ENCODE measurements at regions not wholly inside any gene's neighbourhood (a gene's known extent, or its start where the extent isn't known, plus 50 kb on each side); places are given as distances from the start of the nearest gene placed in this dataset.

DNA sequence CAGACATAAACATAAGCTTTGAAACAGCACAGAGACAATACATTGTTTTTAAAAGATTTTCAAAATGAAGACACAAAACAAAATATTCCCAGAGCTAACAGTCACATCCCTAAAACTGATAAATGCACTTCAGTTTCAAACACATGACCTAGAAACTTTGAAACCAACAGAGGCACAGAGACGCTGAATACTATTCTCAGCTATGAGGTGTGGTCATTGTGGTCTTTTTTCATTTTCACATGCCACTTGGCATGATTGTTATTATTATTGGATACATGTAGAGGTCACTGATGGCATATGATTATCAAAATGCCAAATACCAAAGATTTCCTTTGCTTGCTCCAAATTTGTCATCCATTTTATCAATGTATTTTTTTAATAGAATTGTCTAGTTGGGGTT, 306.9 kb downstream of the QKI start:
- no peak for DNase-seq

DNA sequence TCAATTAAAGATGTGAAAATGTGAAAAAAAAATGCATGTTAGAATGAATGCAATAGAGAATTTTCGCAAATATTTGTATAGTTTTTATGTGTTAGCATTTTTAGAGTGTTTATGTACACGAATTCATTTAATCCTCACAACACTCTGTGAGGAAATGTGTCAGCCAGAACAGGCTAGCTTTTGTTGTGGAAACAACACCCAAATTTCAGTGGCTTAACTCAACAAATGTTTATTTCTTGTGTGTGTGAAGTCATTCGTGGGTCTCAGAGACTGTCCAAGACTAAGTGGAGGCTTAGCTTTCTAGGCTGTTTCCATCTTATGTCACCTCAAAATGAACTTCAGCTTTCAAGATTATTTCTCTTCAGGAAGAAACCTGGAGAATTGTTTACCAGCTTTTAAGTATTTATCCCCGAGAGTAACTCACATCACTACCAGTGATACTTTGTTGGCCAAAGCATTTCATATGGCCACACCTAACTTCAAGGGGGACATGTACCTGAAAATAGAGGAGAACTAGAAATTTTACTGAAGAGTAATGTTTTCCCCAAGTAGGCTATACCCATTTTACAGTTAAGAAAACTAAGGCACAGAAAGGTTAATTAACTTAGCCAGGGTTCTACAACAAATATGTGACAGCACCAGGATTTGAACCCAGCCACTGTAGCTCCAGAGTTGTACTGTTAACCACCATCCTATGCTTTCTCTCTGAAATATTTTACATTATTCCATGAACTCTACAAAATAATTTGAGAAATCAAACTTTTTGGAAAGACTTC, 306.1 kb downstream of the QKI start:
- no peak for DNase-seq

DNA sequence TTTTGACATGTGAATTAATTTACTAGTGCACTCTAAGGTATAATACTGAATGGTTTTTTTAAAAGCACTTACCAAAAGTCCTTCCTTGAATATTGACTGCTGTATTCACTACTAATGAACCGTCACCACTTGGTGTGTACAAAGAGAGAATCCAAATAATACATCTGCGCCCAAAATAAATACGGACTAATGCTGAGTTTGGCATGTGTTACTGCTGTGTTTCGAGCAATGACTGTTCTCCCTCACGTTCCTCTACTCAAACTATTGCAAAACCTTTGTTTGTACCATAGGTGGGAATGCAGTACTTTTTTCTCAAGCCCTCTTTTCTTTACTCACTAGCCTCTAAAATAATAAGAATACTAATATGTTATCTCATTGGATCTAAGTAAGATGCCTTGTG, 305.5 kb downstream of the QKI start:
- DNase-seq = no peak

- DNase-seq = no peak
Observed at GRCh38 chr6:163719028-163719742, 304.7 kb downstream of the QKI start.

- no peak for DNase-seq
Observed at GRCh38 chr6:163718537-163718936, 304.0 kb downstream of the QKI start.

DNA sequence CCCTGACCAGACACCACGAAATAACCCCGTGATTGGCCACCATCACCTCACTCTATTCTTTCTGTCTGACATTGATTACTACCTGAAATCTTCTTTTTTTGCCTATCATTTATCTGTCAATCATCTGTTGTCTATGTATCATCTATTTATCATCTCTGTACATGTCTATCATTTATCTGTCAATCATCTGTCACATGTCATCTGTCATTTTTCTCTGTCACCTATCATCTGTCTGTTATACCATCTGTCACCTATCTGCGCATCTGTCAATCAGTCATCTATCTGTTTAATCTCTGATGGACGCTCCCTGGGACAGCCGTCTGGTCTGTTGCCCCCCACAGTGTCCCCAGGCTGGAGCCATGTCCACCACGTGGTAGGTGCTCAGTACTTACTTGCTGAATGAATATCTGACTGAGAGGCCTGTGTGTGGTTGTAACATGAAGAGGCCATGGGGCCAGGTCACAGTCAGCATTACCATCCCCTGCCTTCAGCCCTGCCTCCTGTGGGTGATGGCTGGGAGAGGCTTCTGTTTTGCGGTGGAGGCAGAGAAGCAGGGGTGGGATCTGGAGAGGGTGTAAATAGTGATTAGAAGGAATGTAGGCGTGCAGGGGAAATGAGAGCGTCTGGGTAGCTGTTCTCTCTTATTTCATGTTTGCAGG, 302.7 kb downstream of the QKI start:
- no peak for DNase-seq

- DNase-seq = no peak
Observed at GRCh38 chr6:163716690-163717089, 302.2 kb downstream of the QKI start.

GRCh38 chr6:163715846-163716245, 301.3 kb downstream of the QKI start:
- DNase-seq = no peak

DNA sequence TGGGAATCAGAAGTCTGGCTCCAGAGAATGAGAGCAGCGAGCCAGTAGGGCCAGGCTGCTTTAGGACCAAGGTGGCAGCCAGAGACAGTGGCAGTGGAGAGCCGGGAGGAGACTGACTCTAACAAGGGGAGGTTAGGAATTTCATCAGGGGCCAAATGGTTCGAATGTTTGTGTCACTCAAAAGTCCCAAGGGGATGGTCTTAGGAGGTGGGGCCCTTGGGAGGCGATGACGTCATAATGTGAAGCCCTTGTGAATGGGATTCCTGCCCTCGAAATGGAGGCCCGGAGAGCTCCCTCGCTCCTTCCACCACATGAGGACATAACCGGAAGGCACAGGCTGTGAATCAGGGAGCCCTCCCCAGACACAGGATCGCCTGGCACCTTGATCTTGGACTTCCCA, 299.7 kb downstream of the QKI start:
- no peak for DNase-seq

DNA sequence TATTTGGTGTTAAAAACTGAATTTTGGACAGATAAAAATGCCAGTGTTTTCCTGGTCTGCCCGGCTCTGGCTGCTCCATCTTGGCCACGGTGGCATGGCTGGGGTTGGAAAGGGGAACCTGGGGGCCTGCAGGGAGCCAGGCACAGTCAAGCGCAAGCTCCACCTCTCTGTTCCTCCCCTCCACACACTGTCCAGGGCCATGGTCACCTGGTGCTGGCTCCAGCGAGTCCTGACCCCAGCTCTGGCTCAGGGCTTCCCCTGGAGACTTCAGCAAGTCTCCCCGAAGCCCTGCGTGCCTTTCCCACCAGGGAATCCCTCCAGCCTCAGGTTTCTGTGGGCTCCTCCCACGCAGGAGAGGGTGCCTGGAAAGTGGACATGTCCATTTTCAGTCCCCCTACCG, 298.5 kb downstream of the QKI start:
- no peak for DNase-seq

DNA sequence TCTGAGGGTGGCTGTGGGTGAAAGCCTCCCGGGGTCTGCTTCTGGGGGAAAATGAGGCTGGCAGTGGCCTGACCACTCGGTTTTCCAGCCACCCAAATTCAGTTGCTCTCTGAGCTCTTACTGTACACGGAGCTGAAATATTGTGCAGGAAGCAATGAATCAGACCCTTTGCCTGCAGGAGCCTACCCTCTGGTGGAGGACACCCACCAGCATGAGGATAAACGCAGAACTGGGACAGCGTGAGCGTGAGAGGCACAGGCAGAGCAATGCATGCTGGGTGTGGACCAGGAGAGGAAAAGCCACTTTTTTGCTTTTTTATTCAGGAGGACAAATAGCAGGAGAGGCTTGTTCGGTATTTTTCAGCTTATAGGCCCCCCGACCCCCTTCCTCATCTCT, 298.0 kb downstream of the QKI start:
- no peak for DNase-seq

GRCh38 chr6:163711615-163712565, 297.4 kb downstream of the QKI start:
- no peak for DNase-seq

DNA sequence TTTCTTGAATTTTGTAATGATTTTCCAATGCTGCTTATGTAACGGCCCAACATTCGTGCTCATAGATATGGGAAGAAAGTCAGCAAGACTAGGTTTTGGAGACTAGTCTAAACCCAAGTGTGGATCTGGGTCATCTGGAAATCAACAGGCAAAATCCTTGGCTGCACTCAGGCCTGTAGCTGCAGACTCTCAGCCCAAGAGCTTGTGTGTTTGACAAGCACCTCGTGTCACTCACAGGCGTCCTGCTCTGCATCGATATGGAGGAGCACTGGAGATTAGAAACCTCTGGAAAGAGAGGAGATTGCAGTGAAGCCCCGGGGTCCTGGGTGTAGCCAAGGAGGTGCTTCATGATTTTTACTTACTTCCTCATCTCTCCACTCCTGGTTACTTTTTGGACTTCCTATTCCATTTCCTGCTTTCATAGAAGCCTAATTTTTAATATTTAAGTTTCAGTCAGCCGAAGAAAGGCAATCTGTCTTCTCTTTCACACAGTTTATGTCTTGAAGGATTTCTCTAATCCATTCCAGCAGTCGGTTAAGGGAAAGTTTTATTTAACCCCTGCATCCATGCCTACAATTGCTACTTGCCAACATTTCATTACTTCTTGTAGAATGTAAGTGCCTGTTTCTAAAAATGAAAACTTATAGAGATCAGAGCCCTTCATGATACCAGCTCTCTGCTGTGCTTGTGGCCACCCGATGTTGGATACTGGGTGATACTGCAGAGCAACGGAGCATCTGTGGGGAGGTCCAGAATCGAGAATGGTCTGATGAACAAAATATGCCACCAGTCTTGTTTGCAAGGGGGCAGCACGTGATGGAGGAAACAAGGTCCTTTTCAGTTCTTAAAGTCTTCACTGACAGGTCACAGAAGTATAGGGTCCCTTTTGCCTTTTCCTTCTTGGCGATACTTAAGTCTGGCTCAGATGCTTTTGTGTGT, 296.3 kb downstream of the QKI start:
- DNase-seq = no peak

GRCh38 chr6:163709693-163710092, 295.2 kb downstream of the QKI start:
- DNase-seq = no peak

DNA sequence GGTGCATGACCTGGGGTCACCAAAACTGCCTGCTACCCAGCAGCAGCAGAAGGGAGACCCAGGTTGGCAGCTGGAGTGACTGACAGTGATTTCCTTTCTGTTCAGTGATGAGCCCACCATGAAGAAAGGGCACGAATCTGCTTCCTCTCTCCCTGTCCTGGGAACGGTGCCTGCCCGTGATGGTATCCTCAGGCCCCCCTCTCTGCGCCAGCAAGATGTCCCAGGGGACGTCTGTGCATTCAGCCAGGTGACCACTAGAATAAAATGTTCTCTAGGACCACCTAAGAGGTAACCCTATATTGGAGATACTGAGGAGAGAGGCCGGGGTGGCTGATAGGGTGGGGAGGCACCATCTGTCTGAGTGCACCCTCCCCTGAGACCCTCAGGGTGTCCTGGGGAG, 294.7 kb downstream of the QKI start:
- no peak for DNase-seq

DNA sequence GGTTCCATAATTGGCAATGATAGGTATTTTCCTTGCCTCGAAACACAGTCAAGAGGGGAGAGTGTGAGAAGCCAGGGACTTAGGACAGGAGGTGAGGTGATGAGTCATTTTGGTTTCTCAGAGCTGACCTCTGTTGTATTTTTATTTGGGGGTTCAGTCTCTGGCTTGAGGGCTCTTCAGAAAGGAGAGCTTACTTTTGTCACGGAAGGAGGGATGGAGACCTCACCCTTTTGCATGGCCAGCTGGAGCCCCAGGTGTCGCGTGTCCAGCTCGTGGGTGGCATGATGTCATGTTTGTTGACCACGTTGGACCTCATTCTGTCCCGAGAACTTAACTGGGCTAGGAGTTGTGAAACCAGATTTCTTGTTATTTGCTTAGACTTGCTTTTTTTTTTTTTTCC, 293.9 kb downstream of the QKI start:
- no peak for DNase-seq

- DNase-seq = no peak
Observed at GRCh38 chr6:163707387-163708355, 293.2 kb downstream of the QKI start.

DNA sequence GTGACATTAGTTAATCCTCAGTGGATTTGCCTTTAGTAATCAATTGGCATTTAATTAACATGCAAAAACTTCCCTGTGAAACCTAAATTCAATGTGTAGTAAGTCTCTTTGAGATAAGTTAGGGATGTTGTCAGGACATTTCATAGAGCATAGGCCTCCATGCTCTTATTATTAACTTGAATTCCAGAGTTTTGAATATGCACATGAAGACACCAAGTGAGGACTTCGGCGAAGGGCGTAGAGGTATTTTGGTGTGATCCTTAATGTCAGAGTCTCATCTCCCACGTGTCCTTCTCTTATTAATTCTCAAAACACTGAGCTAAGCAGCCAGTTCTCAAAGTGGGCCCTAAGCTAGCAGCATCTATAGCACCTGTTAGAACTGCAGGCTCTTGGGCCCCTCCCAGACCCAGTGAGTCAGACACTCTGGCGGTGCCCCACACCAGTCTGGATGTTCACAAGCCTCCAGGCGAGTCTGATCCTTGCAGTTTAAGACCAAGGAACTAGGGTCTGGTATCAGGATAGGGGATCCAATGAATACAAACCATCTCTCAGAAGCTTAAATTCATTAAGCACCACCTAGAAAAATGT, 292.1 kb downstream of the QKI start:
- DNase-seq = no peak

DNA sequence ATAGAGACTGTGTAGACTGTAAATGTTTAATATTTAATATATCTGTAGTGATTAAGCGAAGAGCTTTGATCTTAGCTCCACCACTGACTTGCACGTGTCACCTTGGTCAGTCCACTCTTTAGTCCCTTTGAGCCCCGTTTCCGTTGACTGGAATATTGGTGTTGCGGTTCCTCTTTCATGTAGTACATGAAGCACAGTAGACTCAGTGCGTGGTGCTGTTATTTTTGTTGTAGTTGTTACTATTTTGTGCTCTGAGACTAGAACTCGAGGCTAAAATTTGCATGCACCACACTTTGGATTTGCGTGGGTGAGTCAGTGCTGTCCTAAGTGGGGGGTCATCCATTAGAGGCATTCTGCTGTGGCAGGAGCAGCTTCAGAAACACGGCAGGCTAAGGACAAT, 291.4 kb downstream of the QKI start:
- no peak for DNase-seq

GRCh38 chr6:163702736-163703135, 288.2 kb downstream of the QKI start:
- DNase-seq = no peak

Measured in DMS 273 treated with DMSO at 0.1 percent for 48 hours (cell line).